IMR-90 (cell line): ENCODE measurements at regions not wholly inside any gene's neighbourhood (a gene's known extent, or its start where the extent isn't known, plus 50 kb on each side); places are given as distances from the start of the nearest gene placed in this dataset.

ENCODE experiments used
- MAFK ChIP-seq: IDR thresholded peaks from 2 replicates; pipeline ENCODE4 v1.6.1; 2012; ENCODE audit warnings: low read depth, low read length, improper control_type of control experiment
- MAZ ChIP-seq: IDR thresholded peaks from 2 replicates; pipeline ENCODE4 v1.6.1; 2012; ENCODE audit warnings: low read depth, mild to moderate bottlenecking, low read length, improper control_type of control experiment, moderate library complexity, borderline replicate concordance
- TF ChIP-seq, protein P1 (sequence below): conservative IDR thresholded peaks from 2 replicates; pipeline ENCODE4 v1.5.1; 2012; ENCODE audit warnings: mild to moderate bottlenecking, low read depth, low read length, improper control_type of control experiment

DNA sequence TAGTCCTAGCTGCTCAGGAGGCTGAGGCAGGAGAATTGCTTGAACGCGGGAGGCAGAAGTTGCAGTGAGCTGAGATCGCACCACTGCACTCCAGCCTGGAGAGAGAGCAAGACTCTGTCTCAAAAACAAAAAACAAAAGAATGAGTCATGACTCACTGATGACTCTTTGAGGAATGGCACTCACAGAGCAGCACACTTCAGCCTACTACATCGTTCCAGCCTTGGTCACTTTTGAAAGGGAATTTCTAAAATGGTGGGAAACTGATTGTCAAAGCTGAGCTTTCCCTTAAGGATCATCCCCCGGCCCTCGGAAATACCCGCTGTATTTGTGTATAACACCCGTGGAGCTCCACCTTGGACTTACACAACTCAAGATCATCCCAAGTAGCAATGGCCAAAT, 217.3 kb upstream of the HS6ST1 start (continued):
- TF ChIP-seq MAFK (no peak), MAZ (no peak)
- TF ChIP-seq, protein P1, sequence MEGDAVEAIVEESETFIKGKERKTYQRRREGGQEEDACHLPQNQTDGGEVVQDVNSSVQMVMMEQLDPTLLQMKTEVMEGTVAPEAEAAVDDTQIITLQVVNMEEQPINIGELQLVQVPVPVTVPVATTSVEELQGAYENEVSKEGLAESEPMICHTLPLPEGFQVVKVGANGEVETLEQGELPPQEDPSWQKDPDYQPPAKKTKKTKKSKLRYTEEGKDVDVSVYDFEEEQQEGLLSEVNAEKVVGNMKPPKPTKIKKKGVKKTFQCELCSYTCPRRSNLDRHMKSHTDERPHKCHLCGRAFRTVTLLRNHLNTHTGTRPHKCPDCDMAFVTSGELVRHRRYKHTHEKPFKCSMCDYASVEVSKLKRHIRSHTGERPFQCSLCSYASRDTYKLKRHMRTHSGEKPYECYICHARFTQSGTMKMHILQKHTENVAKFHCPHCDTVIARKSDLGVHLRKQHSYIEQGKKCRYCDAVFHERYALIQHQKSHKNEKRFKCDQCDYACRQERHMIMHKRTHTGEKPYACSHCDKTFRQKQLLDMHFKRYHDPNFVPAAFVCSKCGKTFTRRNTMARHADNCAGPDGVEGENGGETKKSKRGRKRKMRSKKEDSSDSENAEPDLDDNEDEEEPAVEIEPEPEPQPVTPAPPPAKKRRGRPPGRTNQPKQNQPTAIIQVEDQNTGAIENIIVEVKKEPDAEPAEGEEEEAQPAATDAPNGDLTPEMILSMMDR: no peak
